MCF 10A (cell line): ENCODE measurements at regions not wholly inside any gene's neighbourhood (a gene's known extent, or its start where the extent isn't known, plus 50 kb on each side); places are given as distances from the start of the nearest gene placed in this dataset.

Source experiments
- BruUV-seq: library from RNA; stranded (reverse); fragments of 400-500 nt; replicated peaks from 2 replicates; lab custom pipeline; 2021; lab: Mats Ljungman, UMichigan
- CTCF ChIA-PET: fragments of 300-600 bp; sonication (Branson Sonifier 250); formaldehyde crosslinking; extraction: SDS; loops from one replicate; lab custom pipeline; 2021; ENCODE audit warnings: antibody characterized with exemption, inconsistent platforms; lab: Yijun Ruan, JAX
- POLR2A ChIA-PET: fragments of 300-600, 350-650 bp; sonication (Branson Sonifier 250); formaldehyde crosslinking; extraction: SDS; loops from one replicate; lab custom pipeline; 2020; ENCODE audit warnings: antibody characterized with exemption, inconsistent platforms; lab: Yijun Ruan, JAX
- DNase-seq: peaks from one replicate; pipeline ENCODE4 v3.0.0-alpha.2; 2018; ENCODE audit not compliant: unreplicated experiment
- H3K27ac Mint-ChIP-seq: one replicate; pipeline ENCODE4 v1.8.0; 2022; ENCODE audit warnings: mild to moderate bottlenecking, low read depth, mixed read lengths; ENCODE audit not compliant: unreplicated experiment
- H3K27me3 Mint-ChIP-seq: one replicate; pipeline ENCODE4 v1.8.0; 2022; ENCODE audit warnings: mixed read lengths; ENCODE audit not compliant: insufficient read depth, unreplicated experiment
- H3K36me3 Mint-ChIP-seq: one replicate; pipeline ENCODE4 v1.8.0; 2022; ENCODE audit warnings: mild to moderate bottlenecking, moderate library complexity, mixed read lengths; ENCODE audit not compliant: insufficient read depth, unreplicated experiment
- H3K4me1 Mint-ChIP-seq: one replicate; pipeline ENCODE4 v1.8.0; 2022; ENCODE audit warnings: mixed read lengths; ENCODE audit not compliant: insufficient read depth, unreplicated experiment
- H3K4me3 Mint-ChIP-seq: one replicate; pipeline ENCODE4 v1.8.0; 2022; ENCODE audit warnings: mild to moderate bottlenecking, moderate library complexity, mixed read lengths; ENCODE audit not compliant: unreplicated experiment
- H3K9me3 Mint-ChIP-seq: one replicate; pipeline ENCODE4 v1.8.0; 2022; ENCODE audit warnings: mixed read lengths; ENCODE audit not compliant: unreplicated experiment
- CTCF ChIP-seq: fragments of 200-600 bp; IDR thresholded peaks from one replicate; pipeline ENCODE4 v1.8.0; 2022; ENCODE audit warnings: antibody characterized with exemption, mild to moderate bottlenecking; ENCODE audit not compliant: unreplicated experiment
- intact Hi-C: fragments of 100-400 bp; cut with micrococcal nuclease; formaldehyde crosslinking; loops from 2 replicates; pipeline ENCODE4 v1.14.1; 2022

GRCh38 chr3:87349833-87350232, 73.4 kb upstream of the POU1F1 start:
- no peak for DNase-seq
- no peak for TF ChIP-seq CTCF
- H3K4me1 Mint-ChIP-seq, result no peaks in the 10 kb centered on the region
- no TSS peak for BruUV-seq
- H3K27me3 Mint-ChIP-seq, result no peaks in the 10 kb centered on the region
- CTCF ChIA-PET, result interaction anchor here (0.7 to 4.5 kb wide), 18 partner anchors 8 to 679 kb away, joined by 3 to 104 read pairs (median 10); no protein-coding TSS in a partner anchor
- no peak overlapping the region for H3K4me3 Mint-ChIP-seq
- intact Hi-C loops, result loop anchor here (1.0 to 2.0 kb wide), 4 partner anchors 51 to 763 kb away; no protein-coding TSS in a partner anchor
- H3K9me3 Mint-ChIP-seq, result peaks cover 6% of the 10 kb centered on the region
- POLR2A ChIA-PET, result no interaction called here
- H3K36me3 Mint-ChIP-seq, result peaks cover 9% of the 10 kb centered on the region
- no peak overlapping the region for H3K27ac Mint-ChIP-seq

GRCh38 chr3:87336761-87337160, 60.4 kb upstream of the POU1F1 start:
- BruUV-seq, result no TSS peak
- ChIA-PET POLR2A (no interaction called here), CTCF (interaction anchor here (1.3 to 3.4 kb wide), 2 partner anchors 14 to 16 kb away, joined by 5 to 16 read pairs; no protein-coding TSS in a partner anchor)
- Mint-ChIP-seq H3K36me3 (no peaks in the 10 kb centered on the region), H3K27me3 (no peaks in the 10 kb centered on the region), H3K9me3 (no peaks in the 10 kb centered on the region), H3K4me3 (no peak overlapping the region), H3K4me1 (peaks cover 18% of the 10 kb centered on the region), H3K27ac (peak overlapping the region; percentile 49)
- intact Hi-C loops, result no loop called here
- no peak for TF ChIP-seq CTCF
- DNase-seq, result no peak

GRCh38 chr3:87335931-87336330, 59.5 kb upstream of the POU1F1 start:
- ChIA-PET CTCF (interaction anchor here (0.7 to 3.4 kb wide), 7 partner anchors 15 to 722 kb away, joined by 3 to 16 read pairs (median 4); no protein-coding TSS in a partner anchor), POLR2A (no interaction called here)
- Mint-ChIP-seq H3K9me3 (no peaks in the 10 kb centered on the region), H3K4me1 (peaks cover 18% of the 10 kb centered on the region), H3K27me3 (no peaks in the 10 kb centered on the region), H3K4me3 (no peak overlapping the region), H3K27ac (no peak overlapping the region), H3K36me3 (no peaks in the 10 kb centered on the region)
- intact Hi-C loops, result no loop called here
- DNase-seq, result no peak
- BruUV-seq, result no TSS peak
- no peak for TF ChIP-seq CTCF

GRCh38 chr3:87333393-87333892, 57.1 kb upstream of the POU1F1 start:
- Mint-ChIP-seq H3K9me3 (peaks cover 7% of the 10 kb centered on the region), H3K27me3 (no peaks in the 10 kb centered on the region), H3K4me3 (peak overlapping the region; percentile 30), H3K36me3 (no peaks in the 10 kb centered on the region), H3K4me1 (peaks cover 18% of the 10 kb centered on the region), H3K27ac (peak overlapping the region; percentile 92)
- TF ChIP-seq CTCF, result no peak
- BruUV-seq, result no TSS peak
- intact Hi-C loops, result no loop called here
- peak; percentile 89 for DNase-seq
- CTCF ChIA-PET, result interaction anchor here (0.9 kb wide), 2 partner anchors 65 to 779 kb away, joined by 3 to 4 read pairs; no protein-coding TSS in a partner anchor
- POLR2A ChIA-PET, result interaction anchor here (1.1 to 1.2 kb wide), 2 partner anchors 16 to 17 kb away, joined by 3 to 4 read pairs; no protein-coding TSS in a partner anchor
